HG03520 (cell line): ENCODE measurements at regions not wholly inside any gene's neighbourhood (a gene's known extent, or its start where the extent isn't known, plus 50 kb on each side); places are given as distances from the start of the nearest gene placed in this dataset.

ENCODE experiments used
- ATAC-seq: cut with Tn5 transposase; IDR thresholded peaks from one replicate; pipeline ENCODE4 v1.9.1; 2021; ENCODE audit warnings: mild to moderate bottlenecking, moderate library complexity; ENCODE audit not compliant: unreplicated experiment

DNA sequence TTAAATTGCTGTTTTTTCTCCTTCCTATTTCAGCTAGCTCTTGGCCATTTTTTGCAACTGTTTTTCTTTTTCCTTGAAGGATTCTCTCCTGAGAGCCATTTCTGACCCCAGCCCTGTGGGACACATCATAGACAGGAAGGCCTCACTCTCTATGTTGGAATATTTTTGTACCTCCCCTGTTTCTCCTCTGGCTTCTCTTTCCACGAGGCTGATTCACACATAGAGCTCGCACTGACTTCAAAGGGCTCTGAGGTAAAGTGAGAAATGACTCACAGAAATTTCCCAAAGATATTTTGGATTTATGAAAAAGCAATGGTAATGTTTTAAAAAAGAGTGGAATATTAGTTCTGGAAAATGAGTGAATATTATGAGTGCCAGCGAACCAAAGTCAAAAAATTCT lies 181.7 kb upstream of the IGFBP7 start:
- no peak for ATAC-seq

DNA sequence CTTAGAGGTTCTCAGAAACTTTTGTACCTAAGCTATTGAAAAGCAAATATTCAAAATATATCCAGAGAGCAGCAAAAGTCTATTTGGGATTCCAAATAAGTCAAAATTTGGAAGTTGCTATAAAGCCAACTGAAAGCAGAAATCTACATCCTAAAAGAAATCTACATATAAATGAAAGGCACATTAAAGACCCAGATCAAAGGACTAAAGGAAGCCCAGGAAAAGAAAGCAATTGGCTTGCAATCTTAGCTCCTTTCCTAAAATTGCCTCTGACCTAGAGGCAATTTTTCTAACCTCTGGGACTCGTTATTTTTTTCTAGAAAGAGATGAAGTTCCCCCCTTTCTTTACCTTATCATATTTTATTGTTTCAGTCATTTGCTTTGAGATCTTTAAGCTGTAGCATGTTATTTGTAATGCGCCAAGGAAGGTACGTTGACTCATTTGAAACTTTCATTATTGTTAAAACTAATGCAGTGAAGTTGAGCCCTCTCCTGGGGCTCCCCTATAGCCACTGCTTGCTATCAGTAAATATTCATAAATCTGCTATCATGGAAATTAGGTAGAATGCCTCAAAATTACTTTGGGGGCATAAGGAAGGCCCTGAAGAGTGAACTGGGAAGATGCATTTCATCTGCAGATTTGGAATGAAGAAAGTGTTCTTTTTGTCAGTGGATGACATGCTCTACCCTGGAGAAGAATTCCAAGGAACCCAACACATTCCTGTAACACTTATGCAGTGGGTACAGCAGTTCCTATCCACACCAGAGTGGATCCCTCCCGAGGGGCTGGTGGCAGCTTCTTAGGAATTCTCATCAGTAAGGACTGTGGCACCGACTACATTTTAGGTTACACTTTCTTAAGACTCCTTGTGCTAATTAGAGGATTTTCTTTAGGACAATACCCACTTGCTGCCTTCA lies 177.8 kb upstream of the IGFBP7 start:
- ATAC-seq = no peak

DNA sequence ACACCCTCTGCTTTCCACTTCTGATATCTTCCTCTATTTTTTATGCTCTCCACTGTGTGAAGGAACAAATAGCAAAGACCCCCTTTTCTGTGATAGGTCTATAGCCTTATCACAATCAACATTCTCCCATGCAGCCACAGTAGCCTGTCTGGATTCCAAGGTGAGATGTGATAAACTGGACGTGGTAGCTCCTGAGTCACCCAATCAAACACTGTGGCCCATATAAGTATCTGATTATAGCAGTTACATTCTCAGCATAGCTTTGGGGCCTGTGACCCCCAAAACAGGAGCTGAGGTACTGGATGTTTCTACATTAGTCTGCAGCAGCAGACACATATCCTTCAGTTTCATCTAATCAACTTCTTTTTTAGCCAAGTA lies 172.7 kb upstream of the IGFBP7 start:
- no peak for ATAC-seq

DNA sequence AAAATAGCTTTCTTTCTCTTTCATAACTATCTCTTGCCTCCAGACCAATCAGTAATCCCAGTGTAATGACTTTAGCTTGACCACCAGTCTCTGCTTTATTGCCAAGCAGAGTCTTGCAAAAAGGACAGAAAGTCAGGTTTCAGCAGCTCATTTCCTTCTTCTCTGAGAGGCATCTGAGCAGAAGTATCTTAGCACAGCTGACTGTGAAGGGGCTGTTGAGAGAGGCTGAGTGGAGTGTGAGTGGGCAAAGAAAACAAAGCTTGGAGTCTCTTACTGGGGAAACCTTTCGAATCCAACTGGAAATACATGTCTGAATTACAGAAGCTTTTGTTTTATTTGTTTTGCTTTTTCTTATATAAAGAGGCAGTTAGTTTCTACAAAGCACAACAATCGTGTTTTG lies 170.3 kb upstream of the IGFBP7 start:
- ATAC-seq = no peak

DNA sequence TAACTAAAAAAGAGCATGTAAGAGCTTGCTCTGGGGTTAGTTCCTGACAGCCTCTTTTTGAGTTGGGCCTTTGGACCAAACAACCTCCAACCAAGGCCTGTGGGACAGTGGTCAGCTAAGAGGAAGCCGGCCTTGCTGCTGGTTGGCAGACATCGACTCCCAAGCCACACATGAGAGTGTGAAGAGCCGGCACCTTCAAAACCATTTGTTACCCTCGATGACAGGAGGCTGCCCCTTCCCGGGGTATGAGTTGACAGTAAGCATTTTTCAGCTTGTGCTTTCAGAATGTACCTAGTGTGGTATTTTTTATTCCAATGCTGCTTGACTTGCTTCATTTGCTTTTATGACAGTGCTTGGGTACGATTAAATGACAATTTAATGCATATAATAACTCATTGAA lies 168.6 kb upstream of the IGFBP7 start:
- no peak for ATAC-seq

DNA sequence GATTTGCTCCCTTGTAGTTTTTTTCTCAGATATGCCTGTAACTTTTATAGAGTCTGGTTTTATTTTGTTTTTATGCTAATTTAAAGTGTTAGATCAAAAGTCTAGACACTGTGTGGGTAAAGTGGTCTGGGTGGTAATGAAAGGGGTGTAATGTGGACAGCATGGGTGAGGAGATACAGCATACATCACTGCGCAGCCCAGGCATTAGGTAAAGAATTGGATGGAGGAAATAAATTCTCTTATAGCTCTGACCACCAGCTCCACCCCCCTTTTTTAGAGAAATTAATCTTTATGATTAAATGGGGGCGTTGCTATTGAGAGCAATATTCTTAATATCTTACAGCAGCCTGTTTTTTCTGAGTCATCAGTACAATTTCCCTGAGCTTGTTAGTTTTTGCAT lies 163.9 kb upstream of the IGFBP7 start:
- ATAC-seq = no peak

DNA sequence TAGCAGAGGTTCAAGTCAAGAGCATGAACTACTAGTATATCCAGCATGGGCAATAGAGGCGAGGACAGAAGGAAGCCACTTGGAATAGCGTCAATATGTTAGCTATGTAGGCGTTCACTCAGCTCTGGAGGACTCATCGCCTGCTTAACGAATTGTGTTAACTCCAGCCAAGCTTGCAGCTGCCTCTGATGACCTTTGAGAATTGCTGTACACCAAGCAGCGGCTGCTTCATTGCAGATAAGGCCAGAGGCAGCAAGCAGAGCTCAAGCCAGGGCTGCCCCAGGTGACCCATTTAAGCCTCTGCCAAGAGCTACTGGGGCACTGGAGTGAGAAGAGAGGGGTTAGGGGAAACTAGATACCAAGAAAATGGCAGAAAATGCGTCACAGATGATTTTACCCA lies 160.2 kb upstream of the IGFBP7 start:
- ATAC-seq = no peak

DNA sequence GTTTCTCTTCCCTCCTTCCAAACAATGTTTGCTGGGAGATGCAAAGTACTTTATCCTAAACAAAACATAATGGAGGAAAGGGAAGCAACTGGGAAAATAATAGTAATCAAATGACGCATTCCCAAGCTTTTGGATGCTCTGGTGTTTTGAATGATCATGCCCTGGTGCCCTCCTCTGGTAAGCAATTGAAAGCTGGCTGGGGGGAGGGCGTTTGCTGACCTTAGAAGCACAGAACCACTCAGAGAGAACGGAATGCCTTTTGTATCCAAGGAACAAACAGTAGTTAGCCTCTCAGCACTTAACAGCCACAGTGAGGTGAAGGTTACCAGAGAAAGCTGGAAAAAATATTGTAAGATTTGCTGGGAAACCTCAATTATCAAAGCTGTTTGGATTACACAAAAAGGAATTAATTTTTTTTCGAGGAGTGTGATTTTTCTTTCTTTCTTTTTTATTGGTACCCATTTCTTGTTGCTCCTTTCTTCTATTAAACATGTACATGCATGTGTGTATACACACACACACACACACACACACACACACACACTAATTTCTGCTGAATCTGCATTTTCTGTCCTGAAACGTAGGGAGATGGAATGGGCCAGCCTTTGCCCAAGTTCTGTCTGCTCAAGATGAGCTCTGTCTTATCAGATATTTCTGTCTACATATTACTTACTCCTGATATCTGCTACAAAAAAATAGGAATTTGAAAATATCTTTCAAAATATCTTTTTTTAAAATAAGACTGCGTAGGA lies 155.8 kb upstream of the IGFBP7 start:
- ATAC-seq = no peak

DNA sequence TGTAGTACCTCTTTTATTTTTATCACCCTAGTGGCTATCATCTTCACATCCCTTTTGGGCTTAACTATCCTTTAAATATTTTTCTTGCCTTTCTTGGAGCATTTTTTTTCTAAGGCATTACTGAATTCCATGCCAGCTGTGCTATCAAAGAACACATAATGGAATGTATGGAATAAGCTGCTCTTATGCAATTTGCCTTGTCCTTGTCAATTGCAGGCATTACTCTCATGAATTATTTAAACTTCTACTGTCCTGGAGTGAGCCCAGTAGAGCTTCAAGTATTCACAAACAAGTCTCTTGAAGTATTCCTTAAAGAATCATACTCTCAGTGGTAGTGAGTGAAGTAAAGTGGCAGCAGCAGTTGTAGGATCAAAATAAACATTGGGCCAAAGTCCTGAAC lies 144.6 kb upstream of the IGFBP7 start:
- ATAC-seq = no peak

DNA sequence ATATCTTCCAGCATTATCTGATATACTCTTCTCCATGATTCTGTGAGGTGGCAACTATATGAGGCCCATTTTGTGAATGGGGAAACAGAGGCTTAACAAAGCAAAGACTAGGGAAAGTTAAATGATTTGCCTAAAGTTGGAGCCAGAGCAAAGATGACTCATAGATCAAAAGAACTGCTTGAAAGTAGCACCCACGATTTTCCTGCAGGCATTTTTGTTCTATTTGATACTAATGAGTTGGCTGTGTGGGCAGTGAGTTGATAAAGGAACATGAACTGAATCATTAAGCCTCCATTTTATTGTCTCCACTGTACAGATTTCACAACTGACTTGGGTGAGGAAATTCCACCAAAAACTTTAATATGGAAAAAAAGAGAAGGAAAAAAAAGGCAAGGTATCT lies 138.9 kb upstream of the IGFBP7 start:
- no peak for ATAC-seq

DNA sequence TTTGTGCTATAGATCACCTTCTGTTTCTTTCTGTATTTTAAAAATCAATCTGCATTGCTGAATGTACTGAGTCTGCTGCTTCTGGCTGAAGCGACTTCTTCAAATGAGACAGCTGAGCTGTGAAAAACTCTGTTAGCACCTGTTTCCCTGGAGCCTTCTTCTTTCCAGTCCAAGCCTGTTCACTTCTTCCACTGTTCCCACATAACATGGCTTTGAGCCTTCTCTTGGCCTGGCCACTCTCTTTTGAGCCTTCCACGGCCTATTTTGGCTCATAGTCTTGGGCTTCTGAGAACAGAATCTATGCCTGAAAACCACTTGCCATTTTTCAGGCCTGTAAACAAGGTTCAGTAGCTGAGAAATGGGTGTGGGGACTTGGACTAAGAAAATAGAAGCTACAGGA lies 132.9 kb upstream of the IGFBP7 start:
- no peak for ATAC-seq

DNA sequence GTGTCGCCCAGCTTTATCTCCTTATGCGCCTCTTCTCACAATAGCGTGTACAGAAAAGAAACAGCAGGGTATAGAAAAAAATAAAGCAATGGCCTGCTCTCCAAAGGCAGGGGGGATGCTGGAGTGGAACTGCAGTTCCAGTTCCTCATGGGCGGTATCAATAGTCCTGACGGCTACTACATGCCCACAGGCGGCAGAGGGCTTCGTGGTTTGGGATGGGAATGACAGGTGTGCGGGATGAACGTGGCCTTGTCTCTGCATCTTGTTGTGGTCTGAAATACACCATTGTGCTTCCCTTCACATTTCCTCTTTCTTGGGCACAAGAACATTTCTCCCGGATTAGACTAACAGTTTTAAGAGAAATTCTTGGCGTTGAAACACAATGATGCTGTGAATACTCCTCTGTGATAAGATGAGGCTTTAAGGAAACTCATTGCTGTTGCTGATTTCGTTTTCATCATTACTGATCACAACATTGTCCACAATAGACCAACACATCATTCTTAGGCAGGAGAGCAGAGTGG lies 124.1 kb upstream of the IGFBP7 start:
- no peak for ATAC-seq

DNA sequence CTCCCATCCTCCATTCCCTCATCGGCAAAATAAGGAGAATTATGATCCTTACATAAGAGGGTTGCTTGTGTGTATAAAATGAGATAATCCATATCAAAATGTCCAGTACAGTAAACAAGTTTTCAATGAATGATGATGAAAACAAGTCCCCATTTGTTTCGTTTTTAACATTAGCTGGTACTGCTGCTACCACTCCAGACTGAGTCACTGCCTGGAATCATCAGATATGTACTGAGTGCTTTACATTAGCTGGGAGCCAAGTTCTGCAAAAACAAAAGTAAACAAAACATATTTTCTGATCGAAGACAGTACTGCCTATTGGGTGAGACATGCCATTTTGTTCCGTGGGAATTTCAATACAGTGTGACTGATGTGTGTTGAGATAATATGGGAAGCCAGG lies 123.2 kb upstream of the IGFBP7 start:
- ATAC-seq = no peak

DNA sequence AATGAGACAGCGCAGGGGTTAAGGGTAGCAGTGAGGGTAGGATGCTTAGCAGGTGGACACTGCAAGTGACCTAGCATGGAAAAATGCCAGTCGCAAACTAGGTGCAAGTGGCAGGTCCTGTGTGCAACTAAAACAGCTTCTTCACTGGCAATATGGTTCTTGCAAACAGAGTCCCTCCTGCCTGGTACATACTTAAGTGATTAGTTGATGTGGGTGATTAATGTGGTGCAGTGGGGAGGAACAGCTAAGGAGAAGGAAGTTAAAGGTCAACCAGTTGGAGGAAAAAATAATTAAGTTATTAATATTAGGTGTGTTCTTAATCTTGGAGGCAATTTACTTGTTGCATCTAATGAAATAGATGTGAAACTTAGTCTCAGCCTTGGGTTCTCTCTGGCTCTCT lies 121.6 kb upstream of the IGFBP7 start:
- ATAC-seq = no peak

DNA sequence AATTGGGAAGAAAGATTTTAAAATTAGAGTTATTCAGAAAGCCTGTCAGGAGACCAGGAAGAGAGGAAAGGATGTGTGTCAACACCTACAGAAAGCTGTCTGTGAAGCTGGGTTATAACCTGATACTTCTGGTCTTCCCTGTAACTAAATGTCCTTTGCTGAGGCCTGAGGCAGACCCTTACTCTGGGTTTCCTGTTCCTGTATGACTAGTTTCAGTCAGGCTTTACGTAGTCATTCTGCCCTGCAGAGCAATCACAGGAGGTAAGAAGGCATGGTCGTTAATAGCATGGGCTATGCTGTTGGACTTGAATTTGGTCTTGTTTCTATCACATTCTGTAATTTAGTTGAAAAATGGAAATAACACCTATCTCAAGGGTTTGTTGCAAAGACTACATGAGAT lies 110.5 kb upstream of the IGFBP7 start:
- ATAC-seq = no peak

DNA sequence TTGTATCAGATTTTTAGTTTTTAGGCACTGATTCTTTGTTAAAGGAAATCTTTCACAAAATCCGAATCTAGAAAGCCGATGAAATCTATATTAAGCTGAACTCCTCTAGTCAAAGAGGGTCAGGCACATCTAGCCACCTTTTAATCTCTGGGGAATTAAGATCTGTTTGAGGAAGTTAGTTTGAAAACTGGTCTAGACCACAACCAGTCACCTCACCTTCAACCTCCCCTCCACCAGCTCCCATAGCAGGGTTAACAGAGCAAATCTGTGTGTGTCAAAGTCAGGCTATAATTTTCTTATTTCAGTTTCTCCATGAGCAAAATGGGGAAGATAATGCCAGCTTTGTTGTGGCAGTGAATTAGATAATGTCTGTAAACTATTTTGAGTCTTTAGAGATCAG lies 110.0 kb upstream of the IGFBP7 start:
- ATAC-seq = no peak

DNA sequence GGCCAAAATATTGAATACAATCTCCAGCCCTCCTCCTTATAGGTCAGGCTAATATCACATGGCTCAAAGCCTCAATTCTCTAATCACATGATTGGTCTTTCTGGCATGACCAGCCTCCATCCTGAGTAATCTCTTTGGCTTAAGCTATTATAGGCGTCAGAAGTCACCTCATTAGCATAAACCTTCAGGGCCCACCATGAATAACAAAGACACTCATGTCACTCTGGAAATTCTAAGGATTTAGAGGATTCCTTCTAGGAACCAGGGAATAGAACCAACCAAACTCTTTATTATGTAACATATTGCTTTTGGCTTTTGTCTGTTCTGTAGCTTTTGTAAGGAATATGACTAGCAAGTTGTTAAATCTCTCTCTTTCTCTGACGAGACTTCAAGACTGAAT lies 109.2 kb upstream of the IGFBP7 start:
- ATAC-seq = no peak

DNA sequence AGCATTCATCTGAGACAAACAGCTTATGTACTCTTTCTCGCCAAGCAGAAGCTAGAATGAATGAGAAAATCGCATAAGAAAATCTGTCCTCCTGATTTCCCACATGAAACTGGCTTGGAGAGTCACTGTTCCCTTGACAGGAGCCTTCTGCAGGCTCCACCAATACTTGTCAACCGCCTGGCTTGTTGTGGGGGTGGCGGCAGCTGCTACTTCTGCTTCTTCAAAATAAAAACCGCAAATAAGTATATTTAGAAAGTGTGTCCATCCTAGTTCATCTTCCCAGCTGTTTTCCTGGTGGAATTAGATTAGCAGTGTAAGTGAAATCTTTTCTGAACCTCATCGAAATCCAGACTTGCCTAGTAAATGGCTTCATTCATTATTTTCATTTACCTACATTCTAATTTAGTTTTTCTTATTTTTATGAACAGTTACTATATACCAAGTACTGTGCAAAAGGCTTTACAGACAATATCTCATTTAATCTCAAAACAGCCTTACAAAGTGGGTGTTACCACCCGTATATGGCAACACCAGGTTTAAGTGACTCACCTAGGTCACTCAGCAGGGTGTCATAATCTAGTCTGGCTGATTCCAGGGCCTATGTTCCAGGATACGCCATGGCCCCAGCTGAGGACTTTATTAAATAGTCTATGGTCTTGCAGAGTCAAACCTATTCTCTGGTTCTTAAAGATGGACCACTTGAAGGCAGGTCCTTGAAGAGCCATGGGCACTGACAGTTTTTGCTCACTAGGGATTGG lies 104.6 kb upstream of the IGFBP7 start:
- no peak for ATAC-seq

DNA sequence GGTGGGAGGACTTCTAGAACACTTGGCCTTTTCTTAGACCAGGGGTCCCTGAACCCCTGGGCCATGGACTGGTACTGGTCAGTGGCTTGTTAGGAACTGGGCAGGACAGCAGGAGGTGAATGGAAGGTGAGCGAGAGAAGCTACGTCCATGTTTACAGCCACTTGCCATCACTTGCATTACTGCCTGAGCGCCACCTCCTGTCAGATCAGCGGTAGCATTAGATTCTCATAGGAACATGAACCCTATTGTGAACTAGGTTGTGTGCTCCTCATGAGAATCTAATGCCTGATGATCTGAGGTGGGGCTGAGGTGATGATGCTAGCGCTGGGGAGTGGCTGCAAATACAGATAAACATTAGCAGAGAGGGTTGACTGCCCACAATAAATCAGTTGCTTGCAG lies 100.9 kb upstream of the IGFBP7 start:
- no peak for ATAC-seq

DNA sequence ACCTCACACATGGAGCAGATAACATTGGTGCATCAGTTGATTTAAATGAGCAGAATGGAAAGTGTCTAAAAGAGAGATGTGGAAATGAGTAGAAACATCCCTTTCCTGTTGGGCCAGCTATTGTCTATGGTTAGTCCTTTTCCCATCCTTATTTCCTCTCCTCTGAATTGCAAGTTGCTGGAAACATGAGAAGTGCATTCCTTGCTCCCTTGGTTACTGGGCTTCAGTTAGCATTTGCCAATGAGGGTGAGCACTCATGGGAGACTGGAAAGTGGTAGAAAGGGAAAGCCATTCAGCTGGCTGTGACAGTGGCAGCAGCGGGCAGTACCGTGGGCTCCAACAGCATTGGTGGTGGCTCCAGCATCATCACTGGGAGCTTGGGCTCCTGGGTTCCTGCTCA lies 96.0 kb upstream of the IGFBP7 start:
- no peak for ATAC-seq

DNA sequence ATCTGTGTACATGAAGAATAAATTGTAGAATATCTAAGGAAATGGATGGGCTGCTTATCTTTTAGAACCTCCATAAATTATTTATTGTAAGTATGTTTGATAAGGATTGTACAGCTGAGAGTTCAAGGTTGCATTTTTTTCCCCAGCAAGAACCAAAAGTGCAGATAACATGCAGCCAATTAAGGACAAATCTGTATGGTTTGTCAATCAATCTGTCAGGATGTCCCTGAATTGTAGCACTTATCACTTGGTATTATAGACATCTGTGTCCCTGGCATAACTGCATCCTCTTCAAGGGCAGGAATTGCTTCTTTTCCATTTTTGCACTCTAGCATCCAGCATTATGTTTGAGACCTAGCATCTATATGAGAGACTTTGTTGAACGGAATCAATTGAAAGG lies 95.4 kb upstream of the IGFBP7 start:
- no peak for ATAC-seq
